Activated CD4-positive, alpha-beta T cell treated with anti-CD3 and anti-CD28 coated beads for 36 hours (primary cell): ENCODE measurements at regions not wholly inside any gene's neighbourhood (a gene's known extent, or its start where the extent isn't known, plus 50 kb on each side); places are given as distances from the start of the nearest gene placed in this dataset.
A peak's percentile ranks its signal among the peaks of the same experiment; 100 is the strongest.
"Not testable (repeated sequence)": the region's sequence is repeated elsewhere in the genome, so short reads cannot be mapped to it uniquely, and the experiment has no call there.

ENCODE experiments used
- ATAC-seq: fragments of 200-7000 bp; cut with Tn5 transposase; one replicate; pipeline ENCODE4 v1.10.0; 2021; ENCODE audit warnings: mild to moderate bottlenecking, moderate library complexity
- CTCF ChIA-PET: fragments of 350-600 bp; sonication (Branson Sonifier 250); formaldehyde crosslinking; loops from one replicate; lab custom pipeline; 2021; ENCODE audit warnings: antibody characterized with exemption; lab: Charles Lee
- POLR2A ChIA-PET: fragments of 350-600 bp; sonication (Branson Sonifier 250); formaldehyde crosslinking; loops from one replicate; lab custom pipeline; 2021; ENCODE audit warnings: antibody characterized with exemption, inconsistent platforms; lab: Charles Lee
- DNase-seq: peaks from one replicate; pipeline ENCODE4 v3.0.0-alpha.2; 2020
- H3K27ac Mint-ChIP-seq: one replicate; pipeline ENCODE4 v1.8.0; 2021; ENCODE audit warnings: mixed read lengths
- H3K27me3 Mint-ChIP-seq: one replicate; pipeline ENCODE4 v1.8.0; 2021; ENCODE audit warnings: mixed read lengths
- H3K36me3 Mint-ChIP-seq: one replicate; pipeline ENCODE4 v1.8.0; 2021; ENCODE audit warnings: low read depth, mixed read lengths
- H3K4me1 Mint-ChIP-seq: one replicate; pipeline ENCODE4 v1.8.0; 2021; ENCODE audit warnings: mixed read lengths
- H3K4me3 Mint-ChIP-seq: one replicate; pipeline ENCODE4 v1.8.0; 2021; ENCODE audit warnings: mild to moderate bottlenecking, moderate library complexity, mixed read lengths
- H3K9me3 Mint-ChIP-seq: one replicate; pipeline ENCODE4 v1.8.0; 2021; ENCODE audit warnings: low read depth, mixed read lengths
- intact Hi-C, 2 experiments: fragments of 100-400 bp; cut with DNase I in 1 of 2; cut with micrococcal nuclease in 1 of 2; formaldehyde crosslinking; loops; one replicate each; pipeline versions ENCODE4 v1.14.2 to v1.15.1; 2022 to 2024; cut with DNase I, micrococcal nuclease

DNA sequence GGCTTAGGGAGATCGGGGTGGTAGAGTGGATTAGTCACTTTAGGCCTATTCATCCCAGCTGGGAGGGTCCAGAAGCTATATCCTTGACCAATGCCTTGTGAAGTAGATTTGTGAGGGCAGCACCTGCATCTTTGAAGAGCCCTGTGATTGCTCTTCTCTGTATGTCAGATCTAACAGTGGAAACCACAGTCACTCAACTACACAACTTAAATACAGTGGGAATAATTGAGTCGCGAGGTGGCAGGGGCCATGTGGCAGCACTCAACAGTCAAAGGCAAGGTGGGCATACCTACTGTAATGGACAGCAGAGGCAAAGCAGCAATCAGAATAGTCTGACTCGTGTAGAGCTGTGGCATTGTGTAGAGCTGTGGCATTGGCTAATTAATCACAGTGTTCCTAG is 202.1 kb upstream of the KIF2A start:
- H3K4me3 Mint-ChIP-seq, H3K36me3 Mint-ChIP-seq, CTCF ChIA-PET, H3K4me1 Mint-ChIP-seq, ATAC-seq, POLR2A ChIA-PET, intact Hi-C loops, DNase-seq, H3K27me3 Mint-ChIP-seq, H3K27ac Mint-ChIP-seq, H3K9me3 Mint-ChIP-seq: not testable (repeated sequence)

DNA sequence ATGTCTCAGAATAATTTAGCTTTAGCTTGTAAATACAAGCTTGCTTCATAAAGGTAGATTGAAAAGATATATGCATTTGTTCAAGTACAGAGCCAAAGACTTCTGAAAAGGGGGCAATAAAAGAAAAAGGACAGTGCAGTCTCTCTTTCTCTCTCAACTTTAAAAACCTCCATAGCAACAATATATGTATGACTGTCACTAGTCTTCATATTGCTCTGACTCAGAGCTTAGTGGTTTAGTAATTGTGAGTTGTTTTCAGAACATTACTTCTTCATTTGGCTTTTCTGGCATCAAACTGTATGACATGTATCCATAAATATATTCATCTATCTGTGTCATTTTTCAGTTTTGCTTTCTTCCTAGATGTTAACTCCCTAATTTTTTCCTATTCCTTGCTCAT is 194.6 kb upstream of the KIF2A start:
- POLR2A ChIA-PET, result no interaction called here
- H3K27me3 Mint-ChIP-seq, result peaks cover 8% of the 10 kb centered on the region
- no peak overlapping the region for H3K4me3 Mint-ChIP-seq
- H3K27ac Mint-ChIP-seq, result no peak overlapping the region
- no peaks in the 10 kb centered on the region for H3K36me3 Mint-ChIP-seq
- DNase-seq (no peak), ATAC-seq (peak; percentile 71)
- H3K4me1 Mint-ChIP-seq, result peaks cover 4% of the 10 kb centered on the region
- CTCF ChIA-PET, result interaction anchor here (1.2 kb wide), 1 partner anchor 14 kb away, joined by 4 read pairs; no protein-coding TSS in a partner anchor
- intact Hi-C loops, result no loop called here
- H3K9me3 Mint-ChIP-seq, result no peaks in the 10 kb centered on the region

DNA sequence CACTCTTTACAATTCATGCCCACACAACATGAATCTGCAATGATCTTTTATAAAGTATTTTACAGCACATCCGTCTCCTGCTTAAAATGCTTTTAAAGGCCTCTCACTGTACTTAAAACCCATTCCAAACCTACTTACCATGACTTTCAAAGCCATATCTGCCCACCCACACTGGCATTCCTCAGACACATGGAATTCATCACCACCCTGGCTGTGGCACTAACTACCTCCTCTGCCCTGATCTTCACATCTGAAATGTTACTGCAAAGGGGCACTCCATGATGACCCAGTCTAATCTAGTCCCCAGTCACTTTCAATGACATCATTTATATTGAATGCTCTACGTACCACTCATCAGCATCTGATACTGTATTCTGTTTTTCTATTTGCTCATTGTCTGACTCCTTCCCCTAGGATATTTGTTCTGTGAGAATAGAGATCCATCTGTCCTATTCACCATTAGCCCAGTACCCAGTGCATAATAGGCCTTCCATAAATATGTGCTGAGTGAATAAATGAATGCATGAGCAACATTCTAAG is 193.2 kb upstream of the KIF2A start:
- Mint-ChIP-seq H3K9me3 (no peaks in the 10 kb centered on the region), H3K4me3 (no peak overlapping the region), H3K4me1 (peaks cover 4% of the 10 kb centered on the region), H3K27me3 (peaks cover 13% of the 10 kb centered on the region), H3K36me3 (no peaks in the 10 kb centered on the region), H3K27ac (no peak overlapping the region)
- no peak for ATAC-seq
- CTCF ChIA-PET, result no interaction called here
- intact Hi-C loops, result no loop called here
- DNase-seq, result no peak
- POLR2A ChIA-PET, result no interaction called here

DNA sequence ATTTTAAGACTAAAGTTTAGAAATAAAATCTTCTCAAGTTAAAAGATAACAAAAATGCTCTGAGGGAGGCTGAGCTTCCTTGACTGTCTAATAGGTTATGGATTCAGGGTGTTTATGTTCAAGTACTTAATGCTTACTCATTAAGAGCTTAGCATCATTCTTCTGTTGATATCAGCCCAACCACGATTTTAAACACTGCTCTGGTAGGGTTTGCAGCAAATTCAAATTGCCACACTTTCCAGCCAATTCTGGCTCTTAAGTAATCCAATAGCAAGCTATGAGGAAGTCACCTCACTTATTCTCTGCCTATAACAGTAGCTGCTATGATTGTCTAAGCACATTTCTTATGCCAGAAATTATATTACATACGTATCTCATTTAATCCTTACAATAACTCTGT is 191.0 kb upstream of the KIF2A start:
- H3K4me3 Mint-ChIP-seq, result no peak overlapping the region
- intact Hi-C loops, result no loop called here
- DNase-seq, result no peak
- H3K9me3 Mint-ChIP-seq, result no peaks in the 10 kb centered on the region
- peaks cover 16% of the 10 kb centered on the region for H3K27me3 Mint-ChIP-seq
- no peak overlapping the region for H3K27ac Mint-ChIP-seq
- ATAC-seq, result no peak
- peaks cover 4% of the 10 kb centered on the region for H3K4me1 Mint-ChIP-seq
- ChIA-PET POLR2A (no interaction called here), CTCF (no interaction called here)
- no peaks in the 10 kb centered on the region for H3K36me3 Mint-ChIP-seq

DNA sequence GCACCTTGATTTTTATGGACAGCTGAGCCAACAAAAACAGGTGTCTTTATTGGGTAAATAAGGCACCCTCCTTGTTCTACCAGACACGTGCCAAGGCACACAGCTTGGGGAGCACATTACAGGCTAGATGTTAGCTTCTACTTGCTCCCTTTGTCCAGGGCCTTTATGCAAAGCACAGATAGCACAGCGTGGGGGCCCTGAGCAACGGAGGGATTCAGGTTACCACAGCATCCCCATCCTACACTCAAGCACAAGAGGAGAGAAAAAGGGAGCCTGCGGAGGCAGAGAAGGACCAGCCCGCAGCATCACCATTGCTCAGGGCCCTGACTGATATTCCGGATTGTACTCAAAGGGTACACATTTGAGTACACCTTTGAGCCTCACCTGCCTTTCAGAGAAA is 181.7 kb upstream of the KIF2A start:
- no peak for DNase-seq
- Mint-ChIP-seq H3K4me1 (no peaks in the 10 kb centered on the region), H3K9me3 (no peaks in the 10 kb centered on the region), H3K27me3 (peaks cover 4% of the 10 kb centered on the region), H3K27ac (no peak overlapping the region), H3K4me3 (no peak overlapping the region), H3K36me3 (no peaks in the 10 kb centered on the region)
- CTCF ChIA-PET, result no interaction called here
- intact Hi-C loops, result no loop called here
- POLR2A ChIA-PET, result no interaction called here
- no peak for ATAC-seq

DNA sequence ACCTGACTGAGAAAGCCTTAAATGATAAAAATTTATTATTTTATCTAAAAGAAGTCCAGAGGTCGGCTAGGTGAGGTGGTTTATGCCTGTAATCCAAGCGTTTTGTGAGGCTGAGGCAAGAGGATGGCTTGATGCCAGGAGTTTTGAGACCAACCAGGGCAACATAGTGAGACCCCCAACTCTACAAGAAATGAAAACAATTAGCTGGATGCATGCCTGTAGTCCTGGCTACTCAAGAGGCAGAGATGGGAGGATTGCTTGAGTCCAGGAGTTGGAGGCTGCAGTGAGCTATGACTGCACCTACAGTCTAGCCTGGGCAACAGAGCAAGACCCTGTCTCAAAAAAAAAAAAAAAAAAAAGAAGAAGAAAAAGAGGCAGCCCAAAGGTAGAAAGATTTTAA is 179.9 kb upstream of the KIF2A start:
- ChIA-PET POLR2A (no interaction called here), CTCF (interaction anchor here (0.7 kb wide), 1 partner anchor 296 kb away, joined by 3 read pairs; no protein-coding TSS in a partner anchor)
- Mint-ChIP-seq H3K36me3 (no peaks in the 10 kb centered on the region), H3K4me1 (no peaks in the 10 kb centered on the region), H3K4me3 (no peak overlapping the region), H3K27ac (no peak overlapping the region), H3K27me3 (no peaks in the 10 kb centered on the region), H3K9me3 (no peaks in the 10 kb centered on the region)
- intact Hi-C loops, result no loop called here
- no peak for ATAC-seq
- no peak for DNase-seq

DNA sequence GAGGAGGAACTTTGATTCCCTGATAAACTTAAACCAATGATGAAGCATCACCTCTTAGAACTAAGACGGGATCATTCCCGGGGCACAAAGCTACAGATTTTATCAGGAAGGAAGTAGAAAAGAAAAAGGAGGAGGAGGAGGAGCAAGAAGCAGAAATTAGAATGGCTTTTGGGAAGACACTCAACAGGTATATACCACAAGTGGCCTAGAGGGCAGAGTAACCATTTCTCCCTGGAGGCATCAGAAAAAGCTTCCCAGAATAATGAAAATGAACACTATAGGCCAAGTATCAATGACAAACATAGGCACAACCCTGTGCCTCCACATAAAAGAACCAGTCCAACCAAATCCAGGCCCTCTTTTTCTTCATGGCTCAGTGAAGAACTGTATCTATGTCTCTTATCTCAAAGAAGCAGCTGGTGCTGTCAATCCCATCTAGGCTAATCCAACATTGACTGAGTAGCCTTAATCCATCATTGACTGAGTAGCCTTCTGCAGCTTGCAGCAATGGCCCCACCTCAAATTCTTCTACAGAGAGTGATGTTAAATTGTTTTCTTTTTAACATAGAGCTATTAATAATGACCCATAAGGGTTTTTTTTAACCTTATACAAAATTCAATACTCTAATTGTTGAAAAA is 178.8 kb upstream of the KIF2A start:
- Mint-ChIP-seq H3K9me3 (no peaks in the 10 kb centered on the region), H3K36me3 (no peaks in the 10 kb centered on the region), H3K27me3 (peaks cover 3% of the 10 kb centered on the region), H3K4me3 (no peak overlapping the region), H3K27ac (no peak overlapping the region), H3K4me1 (no peaks in the 10 kb centered on the region)
- ChIA-PET POLR2A (no interaction called here), CTCF (no interaction called here)
- DNase-seq (no peak), ATAC-seq (no peak)
- intact Hi-C loops, result no loop called here

DNA sequence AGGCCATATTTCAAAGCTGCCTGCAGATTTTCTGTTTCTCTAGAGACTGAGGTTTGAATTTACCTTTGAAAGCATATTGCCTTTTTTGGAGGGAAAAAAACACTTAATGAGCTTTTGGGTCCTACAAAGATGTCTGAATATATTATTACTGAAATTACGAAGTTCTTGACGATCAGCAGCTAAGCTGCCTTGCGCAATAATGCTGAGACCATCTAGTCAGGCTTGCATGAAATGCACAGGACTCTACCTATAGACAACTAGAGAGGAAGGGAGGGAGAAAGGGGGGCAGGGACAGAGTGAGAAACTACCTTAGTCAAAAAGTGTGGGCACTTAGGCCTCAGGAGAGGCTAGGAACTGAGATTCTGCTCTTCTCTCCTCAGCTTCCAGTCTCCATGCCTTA is 175.9 kb upstream of the KIF2A start:
- CTCF ChIA-PET, result no interaction called here
- no peaks in the 10 kb centered on the region for H3K4me1 Mint-ChIP-seq
- no peaks in the 10 kb centered on the region for H3K36me3 Mint-ChIP-seq
- POLR2A ChIA-PET, result no interaction called here
- intact Hi-C loops, result no loop called here
- no peak for ATAC-seq
- H3K27ac Mint-ChIP-seq, result no peak overlapping the region
- no peaks in the 10 kb centered on the region for H3K9me3 Mint-ChIP-seq
- peaks cover 3% of the 10 kb centered on the region for H3K27me3 Mint-ChIP-seq
- no peak overlapping the region for H3K4me3 Mint-ChIP-seq
- DNase-seq, result no peak

DNA sequence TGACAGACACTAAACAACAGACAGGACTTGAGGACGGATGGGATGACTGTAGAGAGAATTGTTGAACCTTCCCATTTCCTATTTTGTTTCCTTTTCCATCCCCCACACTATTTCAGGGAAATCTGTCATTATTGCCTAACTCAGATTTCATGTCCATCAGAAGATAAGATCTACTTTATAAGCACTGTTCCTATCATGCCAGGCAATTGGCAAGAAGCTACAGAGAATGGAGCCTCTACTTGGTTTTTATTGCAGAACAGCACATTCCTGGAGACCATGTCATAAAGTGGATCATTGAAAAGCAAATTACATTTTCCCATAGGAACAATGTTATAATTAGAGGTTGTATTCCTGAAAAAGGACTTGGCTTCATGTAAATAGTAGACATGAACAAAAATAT is 173.7 kb upstream of the KIF2A start:
- ChIA-PET POLR2A (no interaction called here), CTCF (no interaction called here)
- Mint-ChIP-seq H3K4me3 (no peak overlapping the region), H3K9me3 (no peaks in the 10 kb centered on the region), H3K36me3 (no peaks in the 10 kb centered on the region), H3K27me3 (peaks cover 6% of the 10 kb centered on the region), H3K4me1 (no peaks in the 10 kb centered on the region), H3K27ac (no peak overlapping the region)
- DNase-seq (no peak), ATAC-seq (no peak)
- intact Hi-C loops, result no loop called here

DNA sequence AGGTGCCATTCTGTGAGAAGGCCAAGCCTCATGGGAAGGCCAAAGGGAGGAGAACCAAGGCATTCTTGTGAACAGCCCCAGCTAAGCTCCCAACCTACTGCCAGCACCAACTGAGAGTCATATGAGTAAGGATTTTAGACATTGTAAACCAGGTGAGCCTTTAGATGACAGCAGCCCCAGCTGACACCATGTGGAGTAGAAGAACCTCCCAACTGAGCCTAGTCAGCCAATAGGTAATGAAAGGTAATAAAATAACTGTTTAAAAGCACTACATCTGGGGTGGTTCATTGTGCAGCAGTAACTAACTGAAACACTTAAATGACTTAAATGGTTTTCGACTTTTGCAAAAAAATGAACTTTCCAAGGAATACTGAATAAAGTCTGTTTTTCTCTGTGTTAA is 172.6 kb upstream of the KIF2A start:
- H3K4me3 Mint-ChIP-seq, result no peak overlapping the region
- ChIA-PET CTCF (no interaction called here), POLR2A (no interaction called here)
- no peak overlapping the region for H3K27ac Mint-ChIP-seq
- ATAC-seq (no peak), DNase-seq (no peak)
- intact Hi-C loops, result no loop called here
- H3K4me1 Mint-ChIP-seq, result no peaks in the 10 kb centered on the region
- no peaks in the 10 kb centered on the region for H3K9me3 Mint-ChIP-seq
- no peaks in the 10 kb centered on the region for H3K36me3 Mint-ChIP-seq
- H3K27me3 Mint-ChIP-seq, result peaks cover 10% of the 10 kb centered on the region

DNA sequence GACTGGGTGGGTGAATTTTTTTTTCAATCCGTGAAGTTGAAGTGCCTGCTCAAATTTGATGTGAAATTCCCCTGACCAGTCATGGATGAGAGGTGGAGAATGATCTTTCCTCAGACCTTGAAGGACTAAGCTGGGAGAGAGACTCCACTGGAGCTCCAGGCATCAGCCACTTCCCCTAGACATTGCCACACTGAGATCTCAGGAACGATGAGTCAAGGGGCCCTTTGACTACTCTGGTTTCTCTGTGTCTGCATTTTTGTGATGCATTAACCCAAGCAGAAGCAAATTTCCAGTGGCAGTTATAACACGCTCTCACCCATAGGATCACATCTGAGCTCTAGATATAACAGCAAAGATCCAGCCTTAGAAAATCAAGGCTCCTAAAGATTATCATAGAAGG is 171.2 kb upstream of the KIF2A start:
- Mint-ChIP-seq H3K27ac (no peak overlapping the region), H3K36me3 (no peaks in the 10 kb centered on the region), H3K4me1 (no peaks in the 10 kb centered on the region), H3K27me3 (peaks cover 14% of the 10 kb centered on the region), H3K9me3 (no peaks in the 10 kb centered on the region), H3K4me3 (no peak overlapping the region)
- no peak for ATAC-seq
- intact Hi-C loops, result no loop called here
- DNase-seq, result no peak
- ChIA-PET CTCF (no interaction called here), POLR2A (no interaction called here)

DNA sequence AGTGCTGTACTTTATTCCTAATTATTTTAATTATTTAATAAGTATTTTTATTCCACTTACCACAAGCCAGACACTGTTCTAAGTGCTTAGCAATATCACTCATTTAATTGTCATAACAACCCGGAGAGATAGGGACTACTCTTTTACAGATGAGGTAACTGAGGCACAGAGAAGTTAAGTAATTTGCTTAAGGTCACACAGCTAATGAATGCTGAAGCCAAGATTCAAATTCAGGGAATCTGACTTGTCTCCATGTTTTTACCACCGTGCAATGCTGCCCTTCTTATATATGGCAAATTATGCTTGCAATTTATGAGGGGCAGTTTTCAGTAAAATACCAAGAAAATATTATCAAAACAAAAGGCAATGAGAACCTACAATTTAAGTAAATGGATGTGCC is 168.4 kb upstream of the KIF2A start:
- CTCF ChIA-PET, result no interaction called here
- Mint-ChIP-seq H3K9me3 (no peaks in the 10 kb centered on the region), H3K27ac (no peak overlapping the region), H3K4me3 (no peak overlapping the region), H3K27me3 (peaks cover 14% of the 10 kb centered on the region), H3K4me1 (no peaks in the 10 kb centered on the region), H3K36me3 (no peaks in the 10 kb centered on the region)
- POLR2A ChIA-PET, result no interaction called here
- ATAC-seq, result no peak
- DNase-seq, result no peak
- intact Hi-C loops, result no loop called here
